Ascending aorta (tissue), 2 donors: ENCODE measurements at regions not wholly inside any gene's neighbourhood (a gene's known extent, or its start where the extent isn't known, plus 50 kb on each side); places are given as distances from the start of the nearest gene placed in this dataset.

Experiments used
- DNase-seq, 2 donors: peaks; one replicate each; pipeline ENCODE4 v3.0.0-alpha.2; 2019; ENCODE audit warnings: low spot score in 2 of 2
- H3K27ac ChIP-seq, 2 donors: fragments of 200-600 bp; sonication (generic); one replicate each; pipeline ENCODE4 v1.5.1; 2016 to 2017; ENCODE audit warnings: mild to moderate bottlenecking in 1 of 2
- H3K27me3 ChIP-seq: fragments of 200-600 bp; sonication (generic); one replicate; pipeline ENCODE4 v1.5.1; 2017
- H3K36me3 ChIP-seq, 2 donors: fragments of 200-600 bp; sonication (generic); one replicate each; pipeline ENCODE4 v1.5.1; 2016
- H3K4me1 ChIP-seq, 2 donors: fragments of 200-600 bp; sonication (generic); one replicate each; pipeline ENCODE4 v1.5.1; 2016 to 2017; ENCODE audit warnings: mild to moderate bottlenecking in 1 of 2
- H3K4me3 ChIP-seq, 2 donors: fragments of 200-600 bp; sonication (generic); one replicate each; pipeline ENCODE4 v1.5.1; 2016 to 2017; ENCODE audit warnings: mild to moderate bottlenecking in 1 of 2
- H3K9me3 ChIP-seq, 2 donors: fragments of 200-600 bp; sonication (generic); one replicate each; pipeline ENCODE4 v1.5.1; 2016
- intact Hi-C: fragments of 100-400 bp; cut with DNase I; formaldehyde crosslinking; loops from one replicate; pipeline ENCODE4 v1.15.1; 2023
- TF ChIP-seq, protein P1 (sequence below), 3 experiments: fragments of 200-600 bp in 2 of 3; fragments of 450-650 bp in 1 of 3; sonication (generic) in 2 of 3; IDR thresholded peaks; one replicate each; pipeline ENCODE4 v1.5.1; 2016 to 2019; ENCODE audit warnings: antibody characterized with exemption in 3 of 3, mild to moderate bottlenecking in 1 of 3, moderate library complexity in 1 of 3

DNA sequence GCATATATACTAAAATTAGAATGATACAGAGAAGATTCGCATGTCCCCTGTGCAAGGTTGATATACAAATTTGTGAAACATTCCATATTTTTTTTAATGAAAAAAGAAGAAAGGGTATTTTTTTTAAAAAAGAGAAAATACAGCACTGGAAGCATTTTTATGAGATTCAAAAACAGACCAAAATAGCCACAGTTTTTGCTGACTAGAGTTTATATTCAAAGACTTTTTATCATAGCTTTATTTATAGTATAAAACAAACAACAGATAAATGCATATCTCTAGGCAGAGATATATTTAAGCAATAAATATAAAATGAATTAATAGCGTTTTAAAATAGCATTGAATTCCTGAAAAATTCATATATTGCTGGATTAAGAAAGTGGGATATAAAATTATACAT is 436.5 kb upstream of the ACVR2A start:
- no peaks in the 10 kb centered on the region for H3K4me1 ChIP-seq
- H3K4me3 ChIP-seq = no peak overlapping the region
- H3K27me3 ChIP-seq = no peaks in the 10 kb centered on the region
- DNase-seq = no peak
- TF ChIP-seq, protein P1, sequence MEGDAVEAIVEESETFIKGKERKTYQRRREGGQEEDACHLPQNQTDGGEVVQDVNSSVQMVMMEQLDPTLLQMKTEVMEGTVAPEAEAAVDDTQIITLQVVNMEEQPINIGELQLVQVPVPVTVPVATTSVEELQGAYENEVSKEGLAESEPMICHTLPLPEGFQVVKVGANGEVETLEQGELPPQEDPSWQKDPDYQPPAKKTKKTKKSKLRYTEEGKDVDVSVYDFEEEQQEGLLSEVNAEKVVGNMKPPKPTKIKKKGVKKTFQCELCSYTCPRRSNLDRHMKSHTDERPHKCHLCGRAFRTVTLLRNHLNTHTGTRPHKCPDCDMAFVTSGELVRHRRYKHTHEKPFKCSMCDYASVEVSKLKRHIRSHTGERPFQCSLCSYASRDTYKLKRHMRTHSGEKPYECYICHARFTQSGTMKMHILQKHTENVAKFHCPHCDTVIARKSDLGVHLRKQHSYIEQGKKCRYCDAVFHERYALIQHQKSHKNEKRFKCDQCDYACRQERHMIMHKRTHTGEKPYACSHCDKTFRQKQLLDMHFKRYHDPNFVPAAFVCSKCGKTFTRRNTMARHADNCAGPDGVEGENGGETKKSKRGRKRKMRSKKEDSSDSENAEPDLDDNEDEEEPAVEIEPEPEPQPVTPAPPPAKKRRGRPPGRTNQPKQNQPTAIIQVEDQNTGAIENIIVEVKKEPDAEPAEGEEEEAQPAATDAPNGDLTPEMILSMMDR (IDR thresholded peaks at IDR 0.05) = no peak
- H3K9me3 ChIP-seq = no peaks in the 10 kb centered on the region
- no peak overlapping the region for H3K27ac ChIP-seq
- no peaks in the 10 kb centered on the region for H3K36me3 ChIP-seq
- intact Hi-C loops = no loop called here

DNA sequence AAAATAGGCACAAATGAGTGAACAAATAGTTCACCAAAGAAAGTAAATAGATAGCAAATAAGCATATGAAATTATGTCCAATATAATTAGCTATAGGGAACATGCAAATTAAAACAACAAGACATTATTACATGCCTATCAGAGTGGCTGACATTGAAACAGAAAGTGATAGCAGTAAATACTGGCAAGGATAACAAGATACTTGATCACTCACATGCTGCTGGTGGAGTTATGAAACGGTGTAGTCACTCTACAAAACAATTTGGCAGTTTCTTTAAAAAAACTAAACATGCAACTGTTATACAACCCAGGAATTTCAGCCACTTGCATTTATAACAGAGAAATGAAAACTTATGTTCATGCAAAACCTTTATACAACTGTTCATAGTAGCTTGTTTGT is 439.2 kb upstream of the ACVR2A start:
- no peak overlapping the region for H3K27ac ChIP-seq
- no peak overlapping the region for H3K4me3 ChIP-seq
- H3K36me3 ChIP-seq = no peaks in the 10 kb centered on the region
- H3K27me3 ChIP-seq = no peaks in the 10 kb centered on the region
- H3K4me1 ChIP-seq = no peaks in the 10 kb centered on the region
- intact Hi-C loops = no loop called here
- H3K9me3 ChIP-seq = no peaks in the 10 kb centered on the region
- no peak for DNase-seq
- TF ChIP-seq, protein P1 (IDR thresholded peaks at IDR 0.05) = no peak

DNA sequence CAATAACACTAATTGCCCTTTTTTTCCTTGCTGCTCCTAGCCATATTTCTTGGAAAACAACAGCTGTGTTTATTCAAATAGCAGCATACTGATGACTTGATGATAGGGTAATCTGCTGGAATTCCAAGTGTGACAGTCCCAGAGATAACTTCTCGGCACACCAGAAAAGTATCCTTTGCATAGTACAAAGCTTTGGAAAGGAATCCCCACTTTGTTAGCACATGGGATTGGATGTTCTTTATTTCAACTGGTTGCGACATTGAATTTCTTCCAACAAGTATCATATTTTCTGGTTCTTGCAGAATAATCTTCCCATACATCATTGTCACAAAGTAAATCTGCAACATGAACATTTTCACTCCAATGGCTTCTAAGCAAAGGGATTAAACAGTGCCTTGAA is 445.8 kb upstream of the ACVR2A start:
- intact Hi-C loops = no loop called here
- DNase-seq = no peak
- H3K4me1 ChIP-seq = no peaks in the 10 kb centered on the region
- H3K27me3 ChIP-seq = no peaks in the 10 kb centered on the region
- TF ChIP-seq, protein P1 (IDR thresholded peaks at IDR 0.05) = no peak
- H3K4me3 ChIP-seq = no peak overlapping the region
- no peaks in the 10 kb centered on the region for H3K36me3 ChIP-seq
- H3K9me3 ChIP-seq = no peaks in the 10 kb centered on the region
- H3K27ac ChIP-seq = no peak overlapping the region

DNA sequence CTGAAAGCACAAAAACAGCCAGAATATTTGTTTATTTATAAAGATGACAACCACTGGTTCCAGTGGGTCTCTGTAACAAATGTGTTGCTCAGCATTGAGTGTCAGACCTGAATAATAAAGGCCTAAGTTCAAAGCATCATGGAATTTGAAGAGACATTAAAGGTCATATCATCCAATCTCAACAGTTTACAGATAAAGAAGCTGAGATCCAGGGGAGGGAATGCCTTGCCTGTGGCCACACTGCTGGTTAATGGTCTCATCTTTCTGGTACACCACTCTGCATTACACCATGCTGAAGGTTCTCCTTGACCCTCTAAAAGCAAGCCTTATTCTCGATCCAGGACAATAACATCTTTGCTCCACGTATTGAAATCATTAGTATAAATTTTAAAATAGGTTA is 446.5 kb upstream of the ACVR2A start:
- no peak for DNase-seq
- Histone ChIP-seq H3K36me3 (no peaks in the 10 kb centered on the region), H3K9me3 (no peaks in the 10 kb centered on the region), H3K27ac (no peak overlapping the region), H3K4me3 (no peak overlapping the region), H3K27me3 (no peaks in the 10 kb centered on the region), H3K4me1 (no peaks in the 10 kb centered on the region)
- TF ChIP-seq, protein P1 (IDR thresholded peaks at IDR 0.05) = no peak
- intact Hi-C loops = no loop called here

DNA sequence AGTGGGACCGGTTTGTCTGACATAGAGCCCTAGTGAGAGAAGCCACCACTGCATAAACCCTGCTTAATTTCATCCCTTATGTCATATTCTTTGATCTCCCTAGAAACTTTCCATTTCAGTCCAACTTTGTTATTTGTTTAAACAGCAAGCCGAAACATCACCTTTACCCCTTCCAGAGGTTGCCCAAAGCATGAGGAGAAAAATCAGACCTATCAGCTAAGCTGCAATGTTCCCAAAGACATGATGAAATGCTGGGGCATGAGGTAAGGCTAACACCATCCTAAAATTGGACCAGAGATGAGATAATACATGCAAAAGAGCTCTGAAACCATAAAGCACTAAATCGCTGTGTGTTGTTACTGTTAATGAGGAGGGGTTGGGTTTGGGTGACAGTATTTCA is 447.9 kb upstream of the ACVR2A start:
- no peaks in the 10 kb centered on the region for H3K36me3 ChIP-seq
- intact Hi-C loops = no loop called here
- no peaks in the 10 kb centered on the region for H3K4me1 ChIP-seq
- H3K27ac ChIP-seq = no peak overlapping the region
- no peaks in the 10 kb centered on the region for H3K9me3 ChIP-seq
- no peaks in the 10 kb centered on the region for H3K27me3 ChIP-seq
- no peak overlapping the region for H3K4me3 ChIP-seq
- DNase-seq = no peak
- TF ChIP-seq, protein P1 (IDR thresholded peaks at IDR 0.05) = no peak

DNA sequence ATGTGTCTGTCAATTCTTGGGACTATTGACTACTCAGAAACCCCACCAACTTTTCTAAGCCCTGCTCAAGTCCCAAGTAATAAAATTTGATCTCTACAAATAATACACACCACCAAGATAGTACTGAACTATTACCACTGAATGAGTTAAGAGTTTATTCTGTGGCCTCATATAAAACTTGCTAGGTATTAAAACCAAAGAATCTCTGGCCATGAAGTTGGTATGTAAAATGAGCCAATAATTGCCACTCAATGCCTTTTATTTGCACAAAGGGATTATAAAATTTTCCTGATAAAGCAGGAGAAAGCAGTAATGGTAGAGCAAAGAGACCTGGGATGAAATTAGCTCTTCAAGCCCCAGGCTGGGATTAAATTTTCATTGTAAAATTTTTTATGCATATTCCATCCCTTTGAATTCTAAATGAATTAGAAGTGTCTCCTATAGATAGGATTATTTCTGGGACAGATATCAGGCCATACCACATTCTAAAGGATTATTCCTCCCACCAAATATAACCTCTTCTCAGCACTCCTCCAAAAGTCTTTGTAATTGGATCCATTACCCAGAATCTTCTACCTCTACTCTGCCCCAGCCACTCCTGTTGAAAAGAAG is 450.5 kb upstream of the ACVR2A start:
- no peak overlapping the region for H3K27ac ChIP-seq
- H3K9me3 ChIP-seq = no peaks in the 10 kb centered on the region
- TF ChIP-seq, protein P1 (IDR thresholded peaks at IDR 0.05) = no peak
- H3K4me3 ChIP-seq = no peak overlapping the region
- no peak for DNase-seq
- intact Hi-C loops = no loop called here
- H3K36me3 ChIP-seq = no peaks in the 10 kb centered on the region
- no peaks in the 10 kb centered on the region for H3K4me1 ChIP-seq
- H3K27me3 ChIP-seq = no peaks in the 10 kb centered on the region
